HepG2 (cell line): ENCODE measurements at regions not wholly inside any gene's neighbourhood (a gene's known extent, or its start where the extent isn't known, plus 50 kb on each side); places are given as distances from the start of the nearest gene placed in this dataset.

Experiments used
- ATF7 ChIP-seq, 2 experiments: fragments of 450-650 bp in 1 of 2; sonication (generic) in 1 of 2; formaldehyde crosslinking in 1 of 2; IDR thresholded peaks; 2 replicates each; pipeline versions ENCODE4 v1.4.0 to v1.6.1; 2016 to 2020; ENCODE audit warnings: antibody characterized with exemption in 1 of 2, mild to moderate bottlenecking in 1 of 2, missing genetic modification reagents in 1 of 2
- BRCA1 ChIP-seq: sonication (generic); formaldehyde crosslinking; IDR thresholded peaks from 2 replicates; pipeline ENCODE4 v1.4.0; 2020; ENCODE audit warnings: missing genetic modification reagents
- HDAC2 ChIP-seq: sonication (generic); formaldehyde crosslinking; IDR thresholded peaks from 2 replicates; pipeline ENCODE4 v1.4.0; 2020; ENCODE audit warnings: missing genetic modification reagents
- POLR2AphosphoS2 ChIP-seq: IDR thresholded peaks from 2 replicates; pipeline ENCODE4 v1.6.1; 2011; ENCODE audit warnings: low read depth, low read length, improper control_type of control experiment
- ZNF282 ChIP-seq: fragments of 450-650 bp; IDR thresholded peaks from 2 replicates; pipeline ENCODE4 v1.6.1; 2018; ENCODE audit not compliant: partially characterized antibody
- TF ChIP-seq, protein P1 (sequence below): sonication (generic); formaldehyde crosslinking; IDR thresholded peaks from 2 replicates; pipeline ENCODE4 v1.5.0; 2020; ENCODE audit warnings: mild to moderate bottlenecking, missing genetic modification reagents, moderate library complexity
- TF ChIP-seq, protein P2 (sequence below), 2 experiments: sonication (generic) in 1 of 2; formaldehyde crosslinking in 1 of 2; IDR thresholded peaks; 2 replicates each; pipeline versions ENCODE4 v1.5.1 to v1.6.1; 2011 to 2020; ENCODE audit warnings: borderline replicate concordance in 1 of 2, low read depth in 1 of 2, low read length in 1 of 2, mild to moderate bottlenecking in 1 of 2, missing genetic modification reagents in 1 of 2, moderate library complexity in 1 of 2
- TF ChIP-seq, protein P3 (sequence below), 2 experiments: sonication (generic) in 1 of 2; formaldehyde crosslinking in 1 of 2; IDR thresholded peaks; 2 replicates each; pipeline versions ENCODE4 v1.4.0 to v1.6.1; 2016 to 2020; ENCODE audit warnings: borderline replicate concordance in 1 of 2, low read depth in 1 of 2, mild to moderate bottlenecking in 1 of 2, missing genetic modification reagents in 1 of 2

GRCh38 chr2:241933179-241933911 is 63.8 kb downstream of the RTP5 start:
- TF ChIP-seq, protein P1, sequence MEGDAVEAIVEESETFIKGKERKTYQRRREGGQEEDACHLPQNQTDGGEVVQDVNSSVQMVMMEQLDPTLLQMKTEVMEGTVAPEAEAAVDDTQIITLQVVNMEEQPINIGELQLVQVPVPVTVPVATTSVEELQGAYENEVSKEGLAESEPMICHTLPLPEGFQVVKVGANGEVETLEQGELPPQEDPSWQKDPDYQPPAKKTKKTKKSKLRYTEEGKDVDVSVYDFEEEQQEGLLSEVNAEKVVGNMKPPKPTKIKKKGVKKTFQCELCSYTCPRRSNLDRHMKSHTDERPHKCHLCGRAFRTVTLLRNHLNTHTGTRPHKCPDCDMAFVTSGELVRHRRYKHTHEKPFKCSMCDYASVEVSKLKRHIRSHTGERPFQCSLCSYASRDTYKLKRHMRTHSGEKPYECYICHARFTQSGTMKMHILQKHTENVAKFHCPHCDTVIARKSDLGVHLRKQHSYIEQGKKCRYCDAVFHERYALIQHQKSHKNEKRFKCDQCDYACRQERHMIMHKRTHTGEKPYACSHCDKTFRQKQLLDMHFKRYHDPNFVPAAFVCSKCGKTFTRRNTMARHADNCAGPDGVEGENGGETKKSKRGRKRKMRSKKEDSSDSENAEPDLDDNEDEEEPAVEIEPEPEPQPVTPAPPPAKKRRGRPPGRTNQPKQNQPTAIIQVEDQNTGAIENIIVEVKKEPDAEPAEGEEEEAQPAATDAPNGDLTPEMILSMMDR (CRISPR knock-in tag): no peak
- TF ChIP-seq POLR2AphosphoS2 (no peak), HDAC2 (CRISPR knock-in tag) (no peak), ZNF282 (no peak), ATF7 (IDR thresholded peaks at IDR 0.05) (no peak), ATF7 (CRISPR knock-in tag; IDR thresholded peaks at IDR 0.05) (no peak), BRCA1 (CRISPR knock-in tag) (no peak)
- TF ChIP-seq, protein P2, sequence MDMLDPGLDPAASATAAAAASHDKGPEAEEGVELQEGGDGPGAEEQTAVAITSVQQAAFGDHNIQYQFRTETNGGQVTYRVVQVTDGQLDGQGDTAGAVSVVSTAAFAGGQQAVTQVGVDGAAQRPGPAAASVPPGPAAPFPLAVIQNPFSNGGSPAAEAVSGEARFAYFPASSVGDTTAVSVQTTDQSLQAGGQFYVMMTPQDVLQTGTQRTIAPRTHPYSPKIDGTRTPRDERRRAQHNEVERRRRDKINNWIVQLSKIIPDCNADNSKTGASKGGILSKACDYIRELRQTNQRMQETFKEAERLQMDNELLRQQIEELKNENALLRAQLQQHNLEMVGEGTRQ (IDR thresholded peaks at IDR 0.05; ENCODE audit: low read depth, low read length): no peak
- TF ChIP-seq, protein P2 (CRISPR knock-in tag; IDR thresholded peaks at IDR 0.05; ENCODE audit: borderline replicate concordance): no peak
- TF ChIP-seq, protein P3, sequence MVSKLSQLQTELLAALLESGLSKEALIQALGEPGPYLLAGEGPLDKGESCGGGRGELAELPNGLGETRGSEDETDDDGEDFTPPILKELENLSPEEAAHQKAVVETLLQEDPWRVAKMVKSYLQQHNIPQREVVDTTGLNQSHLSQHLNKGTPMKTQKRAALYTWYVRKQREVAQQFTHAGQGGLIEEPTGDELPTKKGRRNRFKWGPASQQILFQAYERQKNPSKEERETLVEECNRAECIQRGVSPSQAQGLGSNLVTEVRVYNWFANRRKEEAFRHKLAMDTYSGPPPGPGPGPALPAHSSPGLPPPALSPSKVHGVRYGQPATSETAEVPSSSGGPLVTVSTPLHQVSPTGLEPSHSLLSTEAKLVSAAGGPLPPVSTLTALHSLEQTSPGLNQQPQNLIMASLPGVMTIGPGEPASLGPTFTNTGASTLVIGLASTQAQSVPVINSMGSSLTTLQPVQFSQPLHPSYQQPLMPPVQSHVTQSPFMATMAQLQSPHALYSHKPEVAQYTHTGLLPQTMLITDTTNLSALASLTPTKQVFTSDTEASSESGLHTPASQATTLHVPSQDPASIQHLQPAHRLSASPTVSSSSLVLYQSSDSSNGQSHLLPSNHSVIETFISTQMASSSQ (IDR thresholded peaks at IDR 0.05; ENCODE audit: low read depth): no peak
- TF ChIP-seq, protein P3 (CRISPR knock-in tag; IDR thresholded peaks at IDR 0.05; ENCODE audit: borderline replicate concordance): no peak
